GM12878 (cell line): ENCODE measurements at regions not wholly inside any gene's neighbourhood (a gene's known extent, or its start where the extent isn't known, plus 50 kb on each side); places are given as distances from the start of the nearest gene placed in this dataset.

ENCODE experiments used
- ATF7 ChIP-seq: fragments of 450-650 bp; IDR thresholded peaks from 2 replicates; pipeline ENCODE4 v1.6.1; 2016; ENCODE audit warnings: low read depth, mild to moderate bottlenecking
- EGR1 ChIP-seq, 2 experiments: IDR thresholded peaks; 1 replicate in 1 of 2; 2 replicates in 1 of 2; pipeline ENCODE4 v1.6.1; 2011 to 2012; ENCODE audit warnings: low read depth in 2 of 2, low read length in 2 of 2, borderline replicate concordance in 1 of 2, mild to moderate bottlenecking in 1 of 2, moderate library complexity in 1 of 2
- EP300 ChIP-seq, 2 experiments: fragments of 150-350 bp in 1 of 2; IDR thresholded peaks; 2 replicates each; pipeline ENCODE4 v1.6.1; 2011 to 2012; ENCODE audit warnings: low read depth in 2 of 2, low read length in 2 of 2, borderline replicate concordance in 1 of 2, improper control_type of control experiment in 1 of 2, inconsistent platforms in 1 of 2; ENCODE audit not compliant: control insufficient read depth in 1 of 2
- JUND ChIP-seq: IDR thresholded peaks from 2 replicates; pipeline ENCODE4 v1.6.1; 2012; ENCODE audit warnings: low read depth, mild to moderate bottlenecking, low read length, improper control_type of control experiment, moderate library complexity
- POLR2AphosphoS5 ChIP-seq: IDR thresholded peaks from 2 replicates; pipeline ENCODE4 v1.6.1; 2011; ENCODE audit warnings: mild to moderate bottlenecking, low read length, inconsistent platforms
- TARDBP ChIP-seq: IDR thresholded peaks from 2 replicates; pipeline ENCODE4 v1.6.1; 2016; ENCODE audit warnings: borderline replicate concordance
- ZNF274 ChIP-seq: IDR thresholded peaks from one replicate; pipeline ENCODE4 v1.8.0; 2011; ENCODE audit not compliant: insufficient read length, insufficient read depth
- TF ChIP-seq, protein P1 (sequence below): IDR thresholded peaks from 2 replicates; pipeline ENCODE4 v1.6.1; 2011; ENCODE audit warnings: borderline replicate concordance, low read depth, mild to moderate bottlenecking, moderate library complexity, mixed read lengths, low read length; ENCODE audit not compliant: insufficient read depth; ENCODE audit errors: extremely low read length
- TF ChIP-seq, protein P2 (sequence below): fragments of 450-650 bp; IDR thresholded peaks from 2 replicates; pipeline ENCODE4 v1.6.1; 2017; ENCODE audit warnings: mild to moderate bottlenecking, low read depth, inconsistent platforms; ENCODE audit not compliant: poor library complexity, severe bottlenecking
- TF ChIP-seq, protein P3 (sequence below), 3 experiments: IDR thresholded peaks in 2 of 3; conservative IDR thresholded peaks in 1 of 3; 2 replicates each; pipeline ENCODE4 v1.5.1; 2011; ENCODE audit warnings: low read depth in 3 of 3, low read length in 3 of 3, mild to moderate bottlenecking in 3 of 3, control low read depth in 2 of 3, moderate library complexity in 2 of 3, inconsistent platforms in 1 of 3, mixed read lengths in 1 of 3; ENCODE audit not compliant: control insufficient read depth in 2 of 3, insufficient read depth in 1 of 3; ENCODE audit errors: extremely low read depth in 1 of 3

DNA sequence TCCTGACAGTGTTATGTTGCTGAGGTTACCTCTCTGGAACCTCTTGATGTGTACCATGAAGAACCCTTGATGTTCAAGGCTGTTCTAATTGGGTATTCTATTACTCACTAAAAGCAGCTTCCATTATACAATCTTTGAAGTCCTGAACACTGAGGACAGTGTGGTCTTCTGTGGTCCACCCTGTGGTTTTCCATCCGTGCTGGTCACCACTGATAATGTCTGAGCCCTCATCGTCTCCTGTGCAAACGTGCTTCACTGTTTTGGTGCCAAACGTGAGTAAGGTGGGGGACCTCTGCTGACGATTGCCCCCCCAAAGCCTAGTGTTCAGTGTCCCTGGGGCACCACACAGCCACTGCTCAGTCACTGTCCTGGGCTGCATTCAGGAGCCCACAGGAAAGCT, 259.7 kb upstream of the ANKRD55 start:
- TF ChIP-seq, protein P1, sequence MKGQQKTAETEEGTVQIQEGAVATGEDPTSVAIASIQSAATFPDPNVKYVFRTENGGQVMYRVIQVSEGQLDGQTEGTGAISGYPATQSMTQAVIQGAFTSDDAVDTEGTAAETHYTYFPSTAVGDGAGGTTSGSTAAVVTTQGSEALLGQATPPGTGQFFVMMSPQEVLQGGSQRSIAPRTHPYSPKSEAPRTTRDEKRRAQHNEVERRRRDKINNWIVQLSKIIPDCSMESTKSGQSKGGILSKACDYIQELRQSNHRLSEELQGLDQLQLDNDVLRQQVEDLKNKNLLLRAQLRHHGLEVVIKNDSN = no peak
- TF ChIP-seq ZNF274 = no peak
- TF ChIP-seq, protein P2, sequence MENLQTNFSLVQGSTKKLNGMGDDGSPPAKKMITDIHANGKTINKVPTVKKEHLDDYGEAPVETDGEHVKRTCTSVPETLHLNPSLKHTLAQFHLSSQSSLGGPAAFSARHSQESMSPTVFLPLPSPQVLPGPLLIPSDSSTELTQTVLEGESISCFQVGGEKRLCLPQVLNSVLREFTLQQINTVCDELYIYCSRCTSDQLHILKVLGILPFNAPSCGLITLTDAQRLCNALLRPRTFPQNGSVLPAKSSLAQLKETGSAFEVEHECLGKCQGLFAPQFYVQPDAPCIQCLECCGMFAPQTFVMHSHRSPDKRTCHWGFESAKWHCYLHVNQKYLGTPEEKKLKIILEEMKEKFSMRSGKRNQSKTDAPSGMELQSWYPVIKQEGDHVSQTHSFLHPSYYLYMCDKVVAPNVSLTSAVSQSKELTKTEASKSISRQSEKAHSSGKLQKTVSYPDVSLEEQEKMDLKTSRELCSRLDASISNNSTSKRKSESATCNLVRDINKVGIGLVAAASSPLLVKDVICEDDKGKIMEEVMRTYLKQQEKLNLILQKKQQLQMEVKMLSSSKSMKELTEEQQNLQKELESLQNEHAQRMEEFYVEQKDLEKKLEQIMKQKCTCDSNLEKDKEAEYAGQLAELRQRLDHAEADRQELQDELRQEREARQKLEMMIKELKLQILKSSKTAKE = no peak
- no peak for TF ChIP-seq EP300 (IDR thresholded peaks at IDR 0.05; ENCODE audit: borderline replicate concordance in 1 of 2, control insufficient read depth in 1 of 2, low read depth in 2 of 2, low read length in 2 of 2)
- TF ChIP-seq TARDBP = no peak
- TF ChIP-seq POLR2AphosphoS5 = no peak
- no peak for TF ChIP-seq ATF7
- no peak for TF ChIP-seq EGR1 (IDR thresholded peaks at IDR 0.05; ENCODE audit: borderline replicate concordance in 1 of 2, low read depth in 2 of 2, low read length in 2 of 2)
- TF ChIP-seq, protein P3, sequence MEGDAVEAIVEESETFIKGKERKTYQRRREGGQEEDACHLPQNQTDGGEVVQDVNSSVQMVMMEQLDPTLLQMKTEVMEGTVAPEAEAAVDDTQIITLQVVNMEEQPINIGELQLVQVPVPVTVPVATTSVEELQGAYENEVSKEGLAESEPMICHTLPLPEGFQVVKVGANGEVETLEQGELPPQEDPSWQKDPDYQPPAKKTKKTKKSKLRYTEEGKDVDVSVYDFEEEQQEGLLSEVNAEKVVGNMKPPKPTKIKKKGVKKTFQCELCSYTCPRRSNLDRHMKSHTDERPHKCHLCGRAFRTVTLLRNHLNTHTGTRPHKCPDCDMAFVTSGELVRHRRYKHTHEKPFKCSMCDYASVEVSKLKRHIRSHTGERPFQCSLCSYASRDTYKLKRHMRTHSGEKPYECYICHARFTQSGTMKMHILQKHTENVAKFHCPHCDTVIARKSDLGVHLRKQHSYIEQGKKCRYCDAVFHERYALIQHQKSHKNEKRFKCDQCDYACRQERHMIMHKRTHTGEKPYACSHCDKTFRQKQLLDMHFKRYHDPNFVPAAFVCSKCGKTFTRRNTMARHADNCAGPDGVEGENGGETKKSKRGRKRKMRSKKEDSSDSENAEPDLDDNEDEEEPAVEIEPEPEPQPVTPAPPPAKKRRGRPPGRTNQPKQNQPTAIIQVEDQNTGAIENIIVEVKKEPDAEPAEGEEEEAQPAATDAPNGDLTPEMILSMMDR (IDR thresholded peaks at IDR 0.05 in 2 of 3, conservative IDR thresholded peaks at IDR 0.05 in 1 of 3; ENCODE audit: control insufficient read depth in 2 of 3, extremely low read depth in 1 of 3, insufficient read depth in 1 of 3, low read depth in 3 of 3, low read length in 3 of 3) = no peak
- TF ChIP-seq JUND = no peak
